ENCODE measurements at regions not wholly inside any gene's neighbourhood (a gene's known extent, or its start where the extent isn't known, plus 50 kb on each side); places are given as distances from the start of the nearest gene placed in this dataset.

GRCh38 chr22:49500076-49500460, 327.6 kb downstream of the BRD1 start:
- TF ChIP-seq POLR2A (IDR thresholded peaks at IDR 0.05) (no peak), CTCF (IDR thresholded peaks at IDR 0.05) (no peak)

All from esophagus squamous epithelium (tissue), 4 donors.